ENCODE measurements at regions not wholly inside any gene's neighbourhood (a gene's known extent, or its start where the extent isn't known, plus 50 kb on each side); places are given as distances from the start of the nearest gene placed in this dataset.
"Not testable (repeated sequence)": the region's sequence is repeated elsewhere in the genome, so short reads cannot be mapped to it uniquely, and the experiment has no call there.

DNA sequence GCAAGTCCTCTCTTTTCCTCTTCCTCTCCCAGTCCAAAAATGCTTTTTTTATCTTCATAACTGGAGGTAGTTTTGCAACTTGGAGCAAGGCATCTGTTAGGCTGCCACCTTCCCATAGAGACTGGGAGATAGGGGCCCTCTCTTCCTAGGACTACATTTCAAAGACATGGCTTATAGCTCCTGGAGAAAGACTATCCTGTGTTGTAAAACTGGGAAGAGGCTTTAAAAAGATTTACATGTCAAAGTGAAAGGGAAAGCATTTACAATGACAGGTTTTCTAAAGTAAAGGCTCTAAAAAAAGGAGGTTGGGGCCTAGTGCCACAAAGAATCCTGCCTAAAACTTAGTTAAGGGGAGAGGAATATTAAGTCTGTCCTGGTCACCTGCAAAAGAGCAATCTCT is 82.2 kb upstream of the SEMA3E start:
- no peak for DNase-seq

DNA sequence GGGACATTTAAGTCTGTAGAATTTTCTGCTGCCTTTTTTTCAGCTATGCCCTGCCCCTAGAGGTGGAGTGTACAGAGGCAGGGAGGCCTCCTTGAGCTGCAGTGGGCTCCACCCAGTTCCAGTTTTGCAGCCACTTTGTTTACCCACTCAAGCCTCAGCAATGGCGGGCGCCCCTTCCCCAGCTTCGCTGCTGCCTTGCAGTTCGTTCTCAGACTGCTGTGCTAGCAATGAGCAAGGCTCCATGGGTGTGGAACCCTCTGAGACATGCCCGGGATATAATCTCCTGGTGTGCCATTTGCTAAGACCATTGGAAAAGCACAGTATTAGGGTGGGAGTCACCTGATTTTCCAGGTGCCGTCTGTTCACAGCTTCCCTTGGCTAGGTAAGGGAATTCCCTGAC is 68.0 kb upstream of the SEMA3E start:
- DNase-seq: not testable (repeated sequence)

DNA sequence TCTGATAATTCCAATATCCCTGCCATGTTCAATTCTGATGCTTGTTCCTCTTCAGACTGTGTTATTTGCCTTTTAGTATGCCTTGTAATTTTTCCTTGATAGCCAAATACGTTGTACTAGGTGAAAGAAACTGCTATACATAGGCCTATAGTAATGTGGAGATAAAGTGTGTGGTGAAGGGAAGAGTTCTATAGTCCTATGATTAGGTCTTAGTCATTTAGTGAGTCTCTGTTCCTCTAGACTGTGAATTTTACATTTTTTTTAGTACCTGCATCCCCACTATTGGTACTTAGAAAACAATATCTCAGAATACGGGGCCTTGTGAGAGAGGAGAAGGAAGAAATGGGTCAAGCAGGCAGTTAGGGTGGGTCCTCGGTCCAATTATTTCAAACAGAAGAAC is 59.6 kb upstream of the SEMA3E start:
- DNase-seq: no peak

DNA sequence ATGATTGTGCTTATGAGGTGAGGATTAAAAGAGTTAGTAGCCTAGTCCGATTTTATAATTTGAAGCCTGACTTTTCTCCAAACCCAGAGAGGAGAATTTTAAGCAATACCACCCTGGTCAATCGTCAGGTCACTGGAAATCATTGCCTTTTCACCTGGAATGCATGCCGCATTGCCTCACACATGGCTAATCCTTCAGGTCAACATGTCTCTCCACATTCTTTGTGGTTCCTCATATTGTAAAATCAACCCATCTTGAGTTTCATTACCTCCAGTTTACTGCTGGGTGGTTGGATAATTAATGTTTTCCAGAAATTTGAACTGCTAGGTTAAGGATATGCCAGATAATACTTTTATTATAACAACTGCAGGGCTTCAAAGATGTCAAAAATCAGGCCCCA is 55.6 kb upstream of the SEMA3E start:
- DNase-seq: no peak

DNA sequence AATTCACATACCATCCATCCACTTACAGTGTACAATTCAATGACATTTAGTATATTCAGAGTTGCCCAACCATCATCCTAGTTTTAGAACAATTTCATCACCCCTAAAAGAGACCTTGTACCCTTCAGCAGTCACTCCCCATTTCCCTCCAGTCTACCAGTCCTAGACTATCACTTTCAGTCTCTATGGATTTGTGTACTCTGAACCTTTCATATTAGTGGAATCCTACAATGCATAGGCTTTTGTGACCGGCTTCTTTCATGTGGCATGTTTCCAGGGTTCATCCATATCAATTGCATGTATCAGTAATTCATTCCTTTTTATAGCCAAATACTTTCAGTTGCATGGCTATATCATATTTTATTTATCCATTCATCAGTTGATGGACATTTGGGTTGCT is 53.5 kb upstream of the SEMA3E start:
- no peak for DNase-seq

DNA sequence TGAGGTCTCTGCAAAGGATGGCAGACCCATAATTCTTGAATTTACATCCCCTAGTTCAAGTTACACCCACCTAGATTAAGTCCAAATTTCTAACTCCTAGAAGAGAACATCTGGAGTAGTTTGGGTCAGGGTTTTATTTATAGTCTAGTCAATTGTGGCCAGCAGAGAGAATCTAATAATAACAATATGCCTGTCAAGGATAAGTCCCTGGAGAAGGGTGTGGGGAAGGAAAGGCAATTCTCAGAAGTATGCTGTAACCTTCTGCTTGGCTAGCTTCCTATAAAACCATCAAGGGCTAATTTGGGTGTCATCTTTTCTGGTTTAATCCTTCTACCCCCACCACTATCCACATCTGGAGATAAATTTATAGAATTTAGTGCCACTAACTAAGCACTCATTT is 52.8 kb upstream of the SEMA3E start:
- DNase-seq: no peak
